ENCODE measurements at regions not wholly inside any gene's neighbourhood (a gene's known extent, or its start where the extent isn't known, plus 50 kb on each side); places are given as distances from the start of the nearest gene placed in this dataset.

DNA sequence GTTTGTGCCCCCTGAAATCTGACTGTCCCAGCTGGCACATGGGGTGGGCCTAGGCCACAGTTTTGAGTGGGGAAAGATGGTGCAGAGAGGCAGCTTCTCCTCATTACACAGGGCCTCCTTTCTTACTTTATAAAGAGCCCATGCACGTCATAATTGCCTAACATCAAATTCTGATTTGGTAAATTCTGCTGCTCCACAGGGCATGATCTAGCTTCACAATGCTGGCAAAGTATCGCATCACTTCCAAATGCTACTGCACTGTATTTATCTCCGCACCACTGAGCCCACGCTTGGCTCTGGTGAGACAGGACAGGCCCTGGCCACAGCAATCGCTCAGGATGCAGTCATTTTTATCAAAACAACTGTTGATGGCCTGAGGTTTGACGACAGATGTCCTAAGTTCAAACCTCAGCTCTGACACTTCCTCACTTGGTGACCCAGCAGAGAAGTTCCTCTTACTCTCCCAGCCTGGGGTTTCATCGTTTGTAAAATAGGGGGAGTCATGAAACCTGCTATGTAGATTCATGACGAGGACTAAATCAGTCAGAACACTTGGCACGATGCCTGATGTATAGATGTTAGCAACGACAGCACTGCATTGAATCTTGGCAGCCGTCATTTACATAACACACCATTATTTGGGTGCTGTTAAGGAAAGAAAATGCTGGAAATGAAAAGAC lies 187.9 kb downstream of the TTLL2 start:
- TF ChIP-seq, protein P1, sequence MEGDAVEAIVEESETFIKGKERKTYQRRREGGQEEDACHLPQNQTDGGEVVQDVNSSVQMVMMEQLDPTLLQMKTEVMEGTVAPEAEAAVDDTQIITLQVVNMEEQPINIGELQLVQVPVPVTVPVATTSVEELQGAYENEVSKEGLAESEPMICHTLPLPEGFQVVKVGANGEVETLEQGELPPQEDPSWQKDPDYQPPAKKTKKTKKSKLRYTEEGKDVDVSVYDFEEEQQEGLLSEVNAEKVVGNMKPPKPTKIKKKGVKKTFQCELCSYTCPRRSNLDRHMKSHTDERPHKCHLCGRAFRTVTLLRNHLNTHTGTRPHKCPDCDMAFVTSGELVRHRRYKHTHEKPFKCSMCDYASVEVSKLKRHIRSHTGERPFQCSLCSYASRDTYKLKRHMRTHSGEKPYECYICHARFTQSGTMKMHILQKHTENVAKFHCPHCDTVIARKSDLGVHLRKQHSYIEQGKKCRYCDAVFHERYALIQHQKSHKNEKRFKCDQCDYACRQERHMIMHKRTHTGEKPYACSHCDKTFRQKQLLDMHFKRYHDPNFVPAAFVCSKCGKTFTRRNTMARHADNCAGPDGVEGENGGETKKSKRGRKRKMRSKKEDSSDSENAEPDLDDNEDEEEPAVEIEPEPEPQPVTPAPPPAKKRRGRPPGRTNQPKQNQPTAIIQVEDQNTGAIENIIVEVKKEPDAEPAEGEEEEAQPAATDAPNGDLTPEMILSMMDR (IDR thresholded peaks at IDR 0.05 in 2 of 3, conservative IDR thresholded peaks at IDR 0.05 in 1 of 3; ENCODE audit: borderline replicate concordance in 1 of 3, insufficient read depth in 1 of 3, low read depth in 2 of 3, low read length in 2 of 3): no peak
- no peak for TF ChIP-seq POLR2A (IDR thresholded peaks at IDR 0.05; ENCODE audit: borderline replicate concordance, extremely low read depth, insufficient read depth, insufficient read length)
- TF ChIP-seq, protein P2, sequence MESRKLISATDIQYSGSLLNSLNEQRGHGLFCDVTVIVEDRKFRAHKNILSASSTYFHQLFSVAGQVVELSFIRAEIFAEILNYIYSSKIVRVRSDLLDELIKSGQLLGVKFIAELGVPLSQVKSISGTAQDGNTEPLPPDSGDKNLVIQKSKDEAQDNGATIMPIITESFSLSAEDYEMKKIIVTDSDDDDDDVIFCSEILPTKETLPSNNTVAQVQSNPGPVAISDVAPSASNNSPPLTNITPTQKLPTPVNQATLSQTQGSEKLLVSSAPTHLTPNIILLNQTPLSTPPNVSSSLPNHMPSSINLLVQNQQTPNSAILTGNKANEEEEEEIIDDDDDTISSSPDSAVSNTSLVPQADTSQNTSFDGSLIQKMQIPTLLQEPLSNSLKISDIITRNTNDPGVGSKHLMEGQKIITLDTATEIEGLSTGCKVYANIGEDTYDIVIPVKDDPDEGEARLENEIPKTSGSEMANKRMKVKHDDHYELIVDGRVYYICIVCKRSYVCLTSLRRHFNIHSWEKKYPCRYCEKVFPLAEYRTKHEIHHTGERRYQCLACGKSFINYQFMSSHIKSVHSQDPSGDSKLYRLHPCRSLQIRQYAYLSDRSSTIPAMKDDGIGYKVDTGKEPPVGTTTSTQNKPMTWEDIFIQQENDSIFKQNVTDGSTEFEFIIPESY (IDR thresholded peaks at IDR 0.05; ENCODE audit: extremely low read depth, insufficient replicate concordance, low read length): no peak
- no peak for TF ChIP-seq EZH2 (IDR thresholded peaks at IDR 0.05)

Data from HCT116 (cell line).